GM12878 (cell line): ENCODE measurements at regions not wholly inside any gene's neighbourhood (a gene's known extent, or its start where the extent isn't known, plus 50 kb on each side); places are given as distances from the start of the nearest gene placed in this dataset.
"Not testable (repeated sequence)": the region's sequence is repeated elsewhere in the genome, so short reads cannot be mapped to it uniquely, and the experiment has no call there.

Experiments
- ATAC-seq: fragments of 200-7000 bp; cut with Tn5 transposase; 3 replicates; pipeline ENCODE4 v1.9.1; 2020; ENCODE audit warnings: mild to moderate bottlenecking, moderate library complexity
- BruUV-seq: library from RNA; stranded (reverse); fragments of 400-500 nt; replicated peaks from 2 replicates; lab custom pipeline; 2021; lab: Mats Ljungman, UMichigan
- CTCF ChIA-PET: fragments of 300-600 bp; sonication (Branson Sonifier 250); formaldehyde crosslinking; extraction: SDS; loops from one replicate; lab custom pipeline; 2021; ENCODE audit warnings: inconsistent platforms; lab: Yijun Ruan, JAX
- POLR2A ChIA-PET: fragments of 350-600 bp; formaldehyde crosslinking; extraction: SDS; loops from one replicate; lab custom pipeline; 2021; ENCODE audit warnings: inconsistent platforms; lab: Charles Lee
- RAD21 ChIA-PET: fragments of 300-600 bp; sonication (Branson Sonifier 250); formaldehyde crosslinking; loops from one replicate; lab custom pipeline; 2023; ENCODE audit warnings: antibody characterized with exemption; ENCODE audit not compliant: unreplicated experiment; lab: Charles Lee
- SMC1A ChIA-PET: fragments of 300-600 bp; sonication (Branson Sonifier 250); formaldehyde crosslinking; loops from one replicate; lab custom pipeline; 2023; ENCODE audit not compliant: unreplicated experiment, uncharacterized antibody; lab: Charles Lee
- DNase-seq: peaks from one replicate; pipeline ENCODE4 v3.0.0-alpha.2; 2011; ENCODE audit warnings: low read depth, low spot score
- FAIRE-seq: peaks from 3 replicates; lab custom pipeline; 2011; peaks lifted over from hg19 to GRCh38; lab: Jason Lieb, UNC
- H2AFZ ChIP-seq: 2 replicates; pipeline ENCODE4 v1.6.0; 2011; ENCODE audit warnings: low read depth, low read length, control low read depth; ENCODE audit not compliant: control insufficient read depth
- H3K27ac ChIP-seq: 2 replicates; pipeline ENCODE4 v1.5.1; 2011; ENCODE audit warnings: control low read depth; ENCODE audit not compliant: control insufficient read depth, insufficient read depth
- H3K27me3 ChIP-seq, 2 experiments: replicated peaks in 1 of 2; 2 replicates each; pipeline versions ENCODE4 v1.6.0 to v1.6.1; 2011; ENCODE audit warnings: low read length in 1 of 2; ENCODE audit not compliant: control insufficient read depth in 2 of 2, insufficient read depth in 2 of 2
- H3K36me3 ChIP-seq, 2 experiments: 2 replicates each; pipeline ENCODE4 v1.5.1; 2011; ENCODE audit warnings: low read length in 1 of 2; ENCODE audit not compliant: control insufficient read depth in 2 of 2, insufficient read depth in 2 of 2
- H3K4me1 ChIP-seq: 2 replicates; pipeline ENCODE4 v1.6.1; 2011; ENCODE audit warnings: mild to moderate bottlenecking, low read length, moderate library complexity, mixed read lengths; ENCODE audit not compliant: control insufficient read depth, insufficient read depth
- H3K4me2 ChIP-seq: 2 replicates; pipeline ENCODE4 v1.6.0; 2011; ENCODE audit warnings: control low read depth; ENCODE audit not compliant: control insufficient read depth, insufficient read depth
- H3K4me3 ChIP-seq: fragments of 200-600 bp; sonication (generic); 2 replicates; pipeline ENCODE4 v1.5.1; 2016
- H3K79me2 ChIP-seq: 2 replicates; pipeline ENCODE4 v1.6.0; 2011; ENCODE audit warnings: low read length; ENCODE audit not compliant: control insufficient read depth, insufficient read depth
- H3K9ac ChIP-seq: 2 replicates; pipeline ENCODE4 v1.8.0; 2011; ENCODE audit warnings: low read length, control low read depth, mixed read lengths; ENCODE audit not compliant: control insufficient read depth, insufficient read depth
- H3K9me3 ChIP-seq: replicated peaks from 3 replicates; pipeline ENCODE4 v1.5.1; 2011; ENCODE audit warnings: mild to moderate bottlenecking, low read length; ENCODE audit not compliant: control insufficient read depth, insufficient read depth
- H4K20me1 ChIP-seq: 2 replicates; pipeline ENCODE4 v1.6.0; 2011; ENCODE audit not compliant: control insufficient read depth, insufficient read depth
- ASH2L ChIP-seq: fragments of 300-600, 200-600 bp; sonication (generic); IDR thresholded peaks from 2 replicates; pipeline ENCODE4 v1.6.1; 2017; ENCODE audit warnings: low read depth, mild to moderate bottlenecking, borderline replicate concordance
- ATF3 ChIP-seq: IDR thresholded peaks from 2 replicates; pipeline ENCODE4 v1.6.1; 2011; ENCODE audit warnings: low read depth, mild to moderate bottlenecking, low read length, moderate library complexity, borderline replicate concordance; ENCODE audit errors: extremely low read depth
- BMI1 ChIP-seq: fragments of 450-650 bp; IDR thresholded peaks from 2 replicates; pipeline ENCODE4 v1.6.1; 2016; ENCODE audit warnings: mild to moderate bottlenecking, moderate library complexity, borderline replicate concordance
- CBX3 ChIP-seq: fragments of 200-600 bp; sonication (generic); IDR thresholded peaks from 2 replicates; pipeline ENCODE4 v1.6.1; 2016; ENCODE audit warnings: low read depth, borderline replicate concordance
- CEBPZ ChIP-seq: fragments of 150-350 bp; IDR thresholded peaks from 2 replicates; pipeline ENCODE4 v1.6.1; 2016; ENCODE audit warnings: low read depth, low read length
- CHD4 ChIP-seq: fragments of 200-600 bp; sonication (generic); IDR thresholded peaks from 2 replicates; pipeline ENCODE4 v1.6.1; 2016; ENCODE audit warnings: mild to moderate bottlenecking
- EED ChIP-seq: sonication (generic); IDR thresholded peaks from 2 replicates; pipeline ENCODE4 v1.6.1; 2016; ENCODE audit warnings: antibody characterized with exemption, low read depth
- GATAD2B ChIP-seq: fragments of 450-650 bp; conservative IDR thresholded peaks from 2 replicates; pipeline ENCODE4 v1.6.1; 2017; ENCODE audit warnings: low read depth, mild to moderate bottlenecking, moderate library complexity
- SREBF1 ChIP-seq: IDR thresholded peaks from 2 replicates; pipeline ENCODE4 v1.6.1; 2012; ENCODE audit warnings: mild to moderate bottlenecking, low read length
- WRNIP1 ChIP-seq: IDR thresholded peaks from 2 replicates; pipeline ENCODE4 v1.6.1; 2011; ENCODE audit warnings: low read depth, low read length, improper control_type of control experiment, borderline replicate concordance
- ZZZ3 ChIP-seq: IDR thresholded peaks from 2 replicates; pipeline ENCODE4 v1.6.1; 2011; ENCODE audit warnings: low read depth; ENCODE audit not compliant: control insufficient read depth, insufficient read length
- WGBS: methylation state at CpG from one replicate; pipeline ENCODE4 v1.1.6; 2016; ENCODE audit warnings: low lambda C conversion rate; ENCODE audit not compliant: insufficient replicate concordance, insufficient coverage; ENCODE audit errors: missing lambda C conversion rate; 5-methylcytosine and 5-hydroxymethylcytosine counted together
- in situ Hi-C: fragments of 300-500 bp; cut with MboI; formaldehyde crosslinking; loops from 9 replicates; pipeline ENCODE4 v1.14.3; 2018; ENCODE audit warnings: mixed read lengths
- intact Hi-C: fragments of 100-400 bp; cut with micrococcal nuclease; formaldehyde crosslinking; loops from one replicate; pipeline ENCODE4 v1.14.2; 2022; ENCODE audit not compliant: unreplicated experiment

- POLR2A ChIA-PET = no interaction called here
- 93% methylated on average over 1 of the region's 1 CpG for WGBS
- BruUV-seq = no TSS peak
- intact Hi-C loops = no loop called here
- Histone ChIP-seq H3K9me3 (no peaks in the 10 kb centered on the region; the same call in 2 of the 3 replicates), H3K9ac (no peak overlapping the region), H2AFZ (no peak overlapping the region), H3K4me2 (no peak overlapping the region)
- in situ Hi-C loops = no loop called here
- TF ChIP-seq BMI1 (no peak), WRNIP1 (no peak), CEBPZ (no peak), SREBF1 (no peak), CBX3 (no peak), ATF3 (no peak), ZZZ3 (no peak), CHD4 (no peak), EED (no peak), ASH2L (no peak), GATAD2B (no peak)
- TF ChIP-seq, all 136 proteins: peak for 0
- no peaks in the 10 kb centered on the region for H3K27me3 ChIP-seq
- no peaks in the 10 kb centered on the region for H3K4me1 ChIP-seq
- FAIRE-seq (no peak), DNase-seq (no peak), ATAC-seq (no peak)
- peaks cover 7% of the 10 kb centered on the region in 2 experiments for H3K36me3 ChIP-seq
- no peak overlapping the region for H3K27ac ChIP-seq
- H3K79me2 ChIP-seq = peaks cover 4% of the 10 kb centered on the region
- ChIA-PET RAD21 (no interaction called here), CTCF (no interaction called here), SMC1A (no interaction called here)
- H3K4me3 ChIP-seq = no peak overlapping the region
- H4K20me1 ChIP-seq = no peaks in the 10 kb centered on the region
Measured at GRCh38 chr7:131083781-131084180, 243.9 kb upstream of the MKLN1 start.

GRCh38 chr7:131084336-131084735, 243.3 kb upstream of the MKLN1 start:
- H2AFZ ChIP-seq, H3K9ac ChIP-seq, FAIRE-seq, H3K4me1 ChIP-seq, POLR2A ChIA-PET, intact Hi-C loops, H3K27me3 ChIP-seq, H4K20me1 ChIP-seq, BruUV-seq, CTCF ChIA-PET, SMC1A ChIA-PET, ATAC-seq, H3K27ac ChIP-seq, DNase-seq, RAD21 ChIA-PET, H3K4me2 ChIP-seq, H3K9me3 ChIP-seq, H3K4me3 ChIP-seq, H3K36me3 ChIP-seq, in situ Hi-C loops, H3K79me2 ChIP-seq: not testable (repeated sequence)
- 100% methylated on average over 1 of the region's 1 CpG for WGBS
